ENCODE measurements at regions not wholly inside any gene's neighbourhood (a gene's known extent, or its start where the extent isn't known, plus 50 kb on each side); places are given as distances from the start of the nearest gene placed in this dataset.

DNA sequence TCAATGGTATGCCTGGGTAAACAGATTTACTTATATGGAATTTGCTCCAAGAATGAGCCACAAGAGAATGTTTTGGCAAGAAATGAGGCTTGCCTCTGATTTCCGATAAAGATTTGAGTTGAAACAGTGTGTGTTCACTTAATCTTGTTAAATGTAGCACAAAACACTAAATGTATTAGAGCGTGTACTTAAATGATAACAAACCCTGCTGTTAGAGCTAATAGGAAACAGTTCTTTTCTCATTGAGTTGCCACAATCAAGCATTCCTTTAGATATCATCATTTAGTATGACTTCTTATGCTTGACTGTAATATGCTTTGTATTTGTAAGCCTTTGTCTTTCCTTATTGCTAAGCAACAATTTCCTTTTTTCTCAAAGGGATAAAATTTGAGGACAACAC lies 353.6 kb upstream of the ZNF717 start:
- TF ChIP-seq POLR2A (IDR thresholded peaks at IDR 0.05; ENCODE audit: low read depth, low read length) (no peak), POU2F2 (IDR thresholded peaks at IDR 0.05; ENCODE audit: low read depth, low read length) (no peak), POLR2AphosphoS5 (IDR thresholded peaks at IDR 0.05; ENCODE audit: low read depth, low read length) (no peak), TAF1 (IDR thresholded peaks at IDR 0.05; ENCODE audit: low read depth, low read length) (no peak), PAX5 (IDR thresholded peaks at IDR 0.05; ENCODE audit: insufficient read depth, low read length, severe bottlenecking) (no peak), SPI1 (IDR thresholded peaks at IDR 0.05; ENCODE audit: low read depth, low read length) (no peak)
- FAIRE-seq (no peak), DNase-seq (ENCODE audit: insufficient read length, low spot score) (no peak)

DNA sequence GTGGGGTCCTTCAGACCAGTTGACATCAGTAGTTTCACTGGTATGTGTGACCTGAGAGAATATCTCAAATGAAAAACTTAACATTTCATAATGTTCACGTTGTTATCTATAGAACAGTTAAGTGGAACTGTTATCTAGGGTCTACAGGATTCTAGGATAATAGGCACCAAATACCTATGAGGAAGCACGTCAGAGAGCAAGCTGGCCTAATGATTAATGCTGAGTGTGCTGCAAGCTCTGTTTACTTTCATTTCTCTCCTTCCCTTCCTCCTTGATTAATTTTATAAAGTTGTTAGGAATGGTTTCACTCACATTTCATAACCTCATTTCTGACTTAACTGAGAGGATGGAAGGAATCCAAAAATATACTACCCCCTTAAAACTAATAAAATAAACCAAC lies 362.5 kb upstream of the ZNF717 start:
- DNase-seq (ENCODE audit: insufficient read length, low spot score) (no peak), FAIRE-seq (no peak)
- TF ChIP-seq POLR2AphosphoS5 (IDR thresholded peaks at IDR 0.05; ENCODE audit: low read depth, low read length) (no peak), TAF1 (IDR thresholded peaks at IDR 0.05; ENCODE audit: low read depth, low read length) (no peak), SPI1 (IDR thresholded peaks at IDR 0.05; ENCODE audit: low read depth, low read length) (no peak), POU2F2 (IDR thresholded peaks at IDR 0.05; ENCODE audit: low read depth, low read length) (no peak), PAX5 (IDR thresholded peaks at IDR 0.05; ENCODE audit: insufficient read depth, low read length, severe bottlenecking) (no peak), POLR2A (IDR thresholded peaks at IDR 0.05; ENCODE audit: low read depth, low read length) (no peak)

DNA sequence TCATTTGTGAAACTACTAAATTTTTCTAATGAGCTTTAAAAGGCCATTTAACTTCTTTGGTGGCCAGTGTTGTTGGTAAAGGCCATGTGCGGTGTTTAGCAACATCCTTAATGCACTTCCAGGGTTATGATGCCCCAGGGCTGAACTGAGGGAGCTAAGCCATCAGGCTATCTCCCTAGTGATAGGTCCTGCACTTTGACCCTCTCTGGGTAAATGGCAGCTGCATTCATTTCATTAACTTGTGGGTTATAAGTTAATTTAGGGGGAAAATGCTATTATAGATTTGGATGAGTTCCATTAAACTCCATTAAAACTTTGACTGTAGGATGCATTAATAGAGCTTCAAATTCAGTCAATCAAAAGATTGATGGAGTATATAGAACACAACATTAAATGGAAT lies 366.7 kb upstream of the ZNF717 start:
- DNase-seq (ENCODE audit: insufficient read length, low spot score), result no peak
- FAIRE-seq, result no peak
- TF ChIP-seq PAX5 (IDR thresholded peaks at IDR 0.05; ENCODE audit: insufficient read depth, low read length, severe bottlenecking) (no peak), POLR2AphosphoS5 (IDR thresholded peaks at IDR 0.05; ENCODE audit: low read depth, low read length) (no peak), POU2F2 (IDR thresholded peaks at IDR 0.05; ENCODE audit: low read depth, low read length) (no peak), SPI1 (IDR thresholded peaks at IDR 0.05; ENCODE audit: low read depth, low read length) (no peak), POLR2A (IDR thresholded peaks at IDR 0.05; ENCODE audit: low read depth, low read length) (no peak), TAF1 (IDR thresholded peaks at IDR 0.05; ENCODE audit: low read depth, low read length) (no peak)

DNA sequence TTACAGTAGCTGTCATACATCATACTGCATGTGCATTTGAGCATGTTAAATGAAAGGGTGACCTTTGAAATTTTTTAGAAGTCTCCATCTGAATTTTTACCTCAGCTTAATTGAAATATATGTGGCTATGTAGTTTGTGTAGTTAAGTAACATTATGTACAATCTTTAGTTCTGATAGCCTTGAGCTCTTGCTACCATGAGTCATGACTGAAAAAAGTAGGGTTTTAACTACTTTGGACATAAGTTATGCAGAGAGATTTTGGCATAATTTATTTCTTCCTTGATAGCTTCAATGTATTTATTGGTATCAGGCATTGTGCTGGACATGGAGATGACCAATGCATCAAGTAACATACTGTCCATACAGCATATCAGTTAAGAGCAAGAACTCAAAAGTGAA lies 376.5 kb upstream of the ZNF717 start:
- no peak for TF ChIP-seq POU2F2 (IDR thresholded peaks at IDR 0.05; ENCODE audit: low read depth, low read length)
- FAIRE-seq (no peak), DNase-seq (ENCODE audit: insufficient read length, low spot score) (no peak)

DNA sequence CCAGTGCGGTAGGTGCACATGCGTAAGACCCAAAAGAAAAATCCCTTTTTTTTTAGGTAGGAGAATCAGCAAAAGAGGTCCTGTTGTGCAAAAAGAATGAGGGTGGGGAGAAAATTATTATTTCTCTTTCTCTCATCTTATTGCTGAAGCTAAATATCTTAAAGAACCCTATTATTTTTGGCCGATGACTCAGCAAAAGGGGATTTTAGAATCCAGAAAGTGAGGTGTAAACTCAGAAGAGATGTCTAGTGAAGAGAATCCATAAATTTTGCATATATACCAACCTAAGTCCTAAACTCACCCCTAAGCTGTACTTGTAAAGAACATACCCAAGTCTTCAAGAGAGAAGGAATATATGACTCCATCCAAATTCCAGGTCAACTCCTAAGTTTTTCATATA lies 386.3 kb upstream of the ZNF717 start:
- no peak for FAIRE-seq
- no peak for DNase-seq (ENCODE audit: insufficient read length, low spot score)
- no peak for TF ChIP-seq PAX5 (IDR thresholded peaks at IDR 0.05; ENCODE audit: insufficient read depth, low read length, severe bottlenecking)
- no peak for TF ChIP-seq POLR2AphosphoS5 (IDR thresholded peaks at IDR 0.05; ENCODE audit: low read depth, low read length)

DNA sequence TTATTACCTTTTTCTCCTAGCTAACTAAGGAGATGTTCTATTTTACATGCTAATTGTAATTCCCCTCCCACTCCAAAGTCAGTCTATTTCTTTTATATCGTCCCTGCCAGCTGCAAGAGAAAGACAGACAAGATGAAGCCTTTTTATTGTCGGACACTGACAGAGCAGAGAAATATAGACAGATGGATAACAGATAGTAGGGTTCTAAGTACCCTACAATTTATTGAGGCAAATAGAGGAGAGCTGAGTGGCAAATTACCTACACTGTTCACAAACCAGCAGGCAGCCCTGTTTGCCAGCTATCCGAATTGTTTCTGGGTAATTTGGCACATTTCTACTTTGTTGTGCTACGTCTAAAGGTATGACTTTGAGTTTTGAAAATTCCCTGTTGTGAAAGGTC lies 392.3 kb upstream of the ZNF717 start:
- TF ChIP-seq PAX5 (IDR thresholded peaks at IDR 0.05; ENCODE audit: insufficient read depth, low read length, severe bottlenecking) (no peak), POU2F2 (IDR thresholded peaks at IDR 0.05; ENCODE audit: low read depth, low read length) (no peak), POLR2AphosphoS5 (IDR thresholded peaks at IDR 0.05; ENCODE audit: low read depth, low read length) (no peak), SPI1 (IDR thresholded peaks at IDR 0.05; ENCODE audit: low read depth, low read length) (no peak), POLR2A (IDR thresholded peaks at IDR 0.05; ENCODE audit: low read depth, low read length) (no peak), TAF1 (IDR thresholded peaks at IDR 0.05; ENCODE audit: low read depth, low read length) (no peak)
- DNase-seq (ENCODE audit: insufficient read length, low spot score) (no peak), FAIRE-seq (no peak)

DNA sequence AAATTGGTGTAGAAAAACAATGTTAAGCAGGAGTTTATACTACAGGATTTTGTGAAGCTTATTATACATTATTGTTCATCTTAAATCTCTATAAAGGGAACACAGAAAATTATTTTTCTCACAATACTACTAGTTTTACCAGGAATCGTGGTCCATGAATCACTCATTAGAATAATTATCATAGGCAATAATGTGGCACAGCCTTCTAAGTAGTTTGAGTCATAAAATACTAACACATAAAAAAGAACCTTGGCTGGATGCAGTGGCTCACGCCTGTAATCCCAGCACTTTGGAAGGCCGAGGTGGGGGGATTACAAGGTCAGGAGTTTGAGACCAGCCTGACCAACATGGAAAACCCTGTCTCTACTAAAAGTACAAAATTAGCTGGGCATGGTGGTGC lies 393.1 kb upstream of the ZNF717 start:
- DNase-seq (ENCODE audit: insufficient read length, low spot score), result no peak
- no peak for FAIRE-seq
- TF ChIP-seq PAX5 (IDR thresholded peaks at IDR 0.05; ENCODE audit: insufficient read depth, low read length, severe bottlenecking), result no peak
- no peak for TF ChIP-seq TAF1 (IDR thresholded peaks at IDR 0.05; ENCODE audit: low read depth, low read length)
- no peak for TF ChIP-seq POLR2A (IDR thresholded peaks at IDR 0.05; ENCODE audit: low read depth, low read length)
- TF ChIP-seq SPI1 (IDR thresholded peaks at IDR 0.05; ENCODE audit: low read depth, low read length), result no peak
- TF ChIP-seq POLR2AphosphoS5 (IDR thresholded peaks at IDR 0.05; ENCODE audit: low read depth, low read length), result no peak
- no peak for TF ChIP-seq POU2F2 (IDR thresholded peaks at IDR 0.05; ENCODE audit: low read depth, low read length)

DNA sequence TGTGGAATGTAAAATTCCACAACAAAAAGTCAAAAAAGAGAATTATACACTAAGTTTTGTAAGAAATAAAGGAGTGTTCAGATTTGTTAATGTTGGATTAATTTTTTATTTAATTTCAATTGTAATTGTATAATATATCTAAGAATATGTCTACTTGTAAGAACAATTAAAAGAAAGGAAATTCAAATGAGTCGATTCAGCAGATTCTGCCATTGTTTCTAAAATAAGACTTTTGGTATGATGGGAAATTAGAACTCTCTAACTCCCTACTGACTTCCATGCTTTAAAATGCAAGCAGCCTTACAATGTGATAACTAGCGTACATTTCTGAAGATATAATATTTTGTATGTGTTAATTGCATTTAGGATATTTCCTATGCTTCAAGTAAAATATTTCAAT lies 395.9 kb upstream of the ZNF717 start:
- no peak for TF ChIP-seq PAX5 (IDR thresholded peaks at IDR 0.05; ENCODE audit: insufficient read depth, low read length, severe bottlenecking)
- TF ChIP-seq POLR2AphosphoS5 (IDR thresholded peaks at IDR 0.05; ENCODE audit: low read depth, low read length), result no peak
- no peak for TF ChIP-seq POLR2A (IDR thresholded peaks at IDR 0.05; ENCODE audit: low read depth, low read length)
- TF ChIP-seq TAF1 (IDR thresholded peaks at IDR 0.05; ENCODE audit: low read depth, low read length), result no peak
- no peak for TF ChIP-seq SPI1 (IDR thresholded peaks at IDR 0.05; ENCODE audit: low read depth, low read length)
- DNase-seq (ENCODE audit: insufficient read length, low spot score) (no peak), FAIRE-seq (no peak)

DNA sequence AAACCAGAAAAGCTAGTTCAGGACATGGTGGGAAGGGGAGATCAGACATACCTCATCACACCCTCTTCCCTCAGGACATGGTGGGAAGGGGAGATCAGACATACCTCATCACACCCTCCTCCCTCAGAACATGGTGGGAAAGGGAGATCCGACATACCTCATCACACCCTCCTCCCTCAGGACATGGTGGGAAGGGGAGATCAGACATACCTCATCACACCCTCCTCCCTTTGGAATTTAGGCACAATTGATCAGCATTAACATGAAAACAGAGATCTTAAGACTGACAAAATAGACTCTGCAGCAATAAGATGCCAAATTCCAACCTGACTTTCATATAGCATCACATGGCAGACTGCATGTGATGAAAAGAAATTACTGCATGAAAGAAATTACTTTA lies 412.7 kb upstream of the ZNF717 start:
- FAIRE-seq, result no peak
- TF ChIP-seq PAX5 (IDR thresholded peaks at IDR 0.05; ENCODE audit: insufficient read depth, low read length, severe bottlenecking) (no peak), POLR2A (IDR thresholded peaks at IDR 0.05; ENCODE audit: low read depth, low read length) (no peak), SPI1 (IDR thresholded peaks at IDR 0.05; ENCODE audit: low read depth, low read length) (no peak), POU2F2 (IDR thresholded peaks at IDR 0.05; ENCODE audit: low read depth, low read length) (no peak), TAF1 (IDR thresholded peaks at IDR 0.05; ENCODE audit: low read depth, low read length) (no peak), POLR2AphosphoS5 (IDR thresholded peaks at IDR 0.05; ENCODE audit: low read depth, low read length) (no peak)

DNA sequence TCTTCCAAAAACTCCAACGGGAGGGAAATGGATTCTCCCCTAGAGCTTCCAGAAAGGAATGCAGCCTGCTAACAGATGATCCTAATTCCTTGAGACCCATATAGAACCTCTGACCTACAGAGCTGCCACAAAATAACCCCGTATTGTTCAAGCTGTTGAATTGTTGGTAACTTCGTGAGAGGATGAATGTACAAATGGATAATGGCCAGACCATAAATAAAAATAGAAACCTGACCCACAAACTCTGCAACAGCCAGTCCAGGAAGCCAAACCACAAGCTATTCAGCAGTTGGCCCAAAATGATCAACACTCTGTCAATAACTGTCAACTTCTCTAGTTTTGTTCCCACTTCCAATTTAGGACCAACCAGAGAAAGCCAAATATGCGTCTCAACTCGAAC lies 414.0 kb upstream of the ZNF717 start:
- TF ChIP-seq POU2F2 (IDR thresholded peaks at IDR 0.05; ENCODE audit: low read depth, low read length), result no peak
- TF ChIP-seq SPI1 (IDR thresholded peaks at IDR 0.05; ENCODE audit: low read depth, low read length), result no peak
- TF ChIP-seq POLR2A (IDR thresholded peaks at IDR 0.05; ENCODE audit: low read depth, low read length), result no peak
- TF ChIP-seq TAF1 (IDR thresholded peaks at IDR 0.05; ENCODE audit: low read depth, low read length), result no peak
- TF ChIP-seq PAX5 (IDR thresholded peaks at IDR 0.05; ENCODE audit: insufficient read depth, low read length, severe bottlenecking), result no peak
- TF ChIP-seq POLR2AphosphoS5 (IDR thresholded peaks at IDR 0.05; ENCODE audit: low read depth, low read length), result no peak
- FAIRE-seq, result no peak
- no peak for DNase-seq (ENCODE audit: insufficient read length, low spot score)

More for the DNA sequence above, 412.7 kb upstream of the ZNF717 start:
- DNase-seq (ENCODE audit: insufficient read length, low spot score), result no peak
